ENCODE measurements at regions not wholly inside any gene's neighbourhood (a gene's known extent, or its start where the extent isn't known, plus 50 kb on each side); places are given as distances from the start of the nearest gene placed in this dataset.

DNA sequence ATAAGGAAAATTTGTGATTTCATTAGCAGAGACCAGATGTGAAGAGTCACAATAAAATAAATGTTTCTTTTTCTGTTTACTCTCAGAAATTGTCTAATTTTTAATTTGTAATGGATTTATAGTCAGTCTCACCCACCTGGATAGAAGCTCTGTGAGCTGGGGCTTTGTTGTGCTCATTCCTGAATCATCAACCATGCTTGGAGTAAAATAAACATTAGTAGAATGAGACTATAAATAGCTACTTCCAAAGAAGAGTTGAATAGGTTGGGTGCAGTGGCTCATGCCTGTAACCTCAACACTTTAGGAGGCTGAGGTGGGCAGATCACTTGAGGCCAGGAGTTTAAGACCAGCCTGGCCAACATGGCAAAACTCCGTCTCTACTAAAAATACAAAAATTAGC, 185.3 kb upstream of the FBXO33 start:
- no peaks in the 10 kb centered on the region for H3K4me1 ChIP-seq (ENCODE audit: insufficient read depth)
- Mint-ChIP-seq H3K27ac (no peak overlapping the region), H3K9me3 (peaks cover 3% of the 10 kb centered on the region; the same call in 2 of the 3 replicates), H3K4me3 (no peak overlapping the region), H3K4me1 (peaks cover 5% of the 10 kb centered on the region; the same call in 1 of the 3 replicates), H3K27me3 (ENCODE audit: insufficient read depth, low read depth, poor library complexity) (no peaks in the 10 kb centered on the region), H3K36me3 (ENCODE audit: low read depth) (no peaks in the 10 kb centered on the region; the same call in 2 of the 3 replicates)
- no peak overlapping the region for H3K4me3 ChIP-seq
- H3K9me2 ChIP-seq (ENCODE audit: insufficient read depth): peaks cover under 1% of the 10 kb centered on the region; the same call in 1 of the 2 replicates
- H3K27ac ChIP-seq (ENCODE audit: low read depth): no peak overlapping the region
- no peaks in the 10 kb centered on the region for H3K27me3 ChIP-seq (ENCODE audit: insufficient read depth)
- ATAC-seq (no peak), DNase-seq (ENCODE audit: low spot score) (no peak)
- H2AFZ ChIP-seq: no peak overlapping the region
- no peaks in the 10 kb centered on the region for H3K36me3 ChIP-seq (ENCODE audit: insufficient read depth)
- H3K79me2 ChIP-seq (replicated peaks; ENCODE audit: insufficient read depth): no peaks in the 10 kb centered on the region
- peaks cover 4% of the 10 kb centered on the region; the same call in 1 of the 2 replicates for H4K20me1 ChIP-seq (replicated peaks; ENCODE audit: insufficient read depth)
- H3F3A ChIP-seq (replicated peaks; ENCODE audit: low read depth): no peaks in the 10 kb centered on the region
- no peak for TF ChIP-seq JUNB (IDR thresholded peaks at IDR 0.05; ENCODE audit: unreplicated experiment)
- TF ChIP-seq REST (IDR thresholded peaks at IDR 0.05; ENCODE audit: unreplicated experiment): no peak
- TF ChIP-seq ZNF331 (CRISPR knock-in tag; IDR thresholded peaks at IDR 0.05; ENCODE audit: low read depth): no peak
- no peak for TF ChIP-seq NANOG (IDR thresholded peaks at IDR 0.05; ENCODE audit: borderline replicate concordance)
- no peak for TF ChIP-seq STAT1 (IDR thresholded peaks at IDR 0.05; ENCODE audit: unreplicated experiment)
- no peak for TF ChIP-seq ETS1 (IDR thresholded peaks at IDR 0.05)
- TF ChIP-seq, protein P1, sequence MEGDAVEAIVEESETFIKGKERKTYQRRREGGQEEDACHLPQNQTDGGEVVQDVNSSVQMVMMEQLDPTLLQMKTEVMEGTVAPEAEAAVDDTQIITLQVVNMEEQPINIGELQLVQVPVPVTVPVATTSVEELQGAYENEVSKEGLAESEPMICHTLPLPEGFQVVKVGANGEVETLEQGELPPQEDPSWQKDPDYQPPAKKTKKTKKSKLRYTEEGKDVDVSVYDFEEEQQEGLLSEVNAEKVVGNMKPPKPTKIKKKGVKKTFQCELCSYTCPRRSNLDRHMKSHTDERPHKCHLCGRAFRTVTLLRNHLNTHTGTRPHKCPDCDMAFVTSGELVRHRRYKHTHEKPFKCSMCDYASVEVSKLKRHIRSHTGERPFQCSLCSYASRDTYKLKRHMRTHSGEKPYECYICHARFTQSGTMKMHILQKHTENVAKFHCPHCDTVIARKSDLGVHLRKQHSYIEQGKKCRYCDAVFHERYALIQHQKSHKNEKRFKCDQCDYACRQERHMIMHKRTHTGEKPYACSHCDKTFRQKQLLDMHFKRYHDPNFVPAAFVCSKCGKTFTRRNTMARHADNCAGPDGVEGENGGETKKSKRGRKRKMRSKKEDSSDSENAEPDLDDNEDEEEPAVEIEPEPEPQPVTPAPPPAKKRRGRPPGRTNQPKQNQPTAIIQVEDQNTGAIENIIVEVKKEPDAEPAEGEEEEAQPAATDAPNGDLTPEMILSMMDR (conservative IDR thresholded peaks at IDR 0.05; ENCODE audit: low read depth in 2 of 2): no peak
- no peak for TF ChIP-seq EZH2 (IDR thresholded peaks at IDR 0.05; ENCODE audit: low read depth, unreplicated experiment)
- TF ChIP-seq CREB1 (CRISPR knock-in tag; IDR thresholded peaks at IDR 0.05; ENCODE audit: low read depth): no peak
- no peak for TF ChIP-seq EZH2phosphoT487 (IDR thresholded peaks at IDR 0.05; ENCODE audit: unreplicated experiment)
- no peak for TF ChIP-seq ZNF462 (CRISPR knock-in tag; IDR thresholded peaks at IDR 0.05)
- TF ChIP-seq ZNF114 (CRISPR knock-in tag; IDR thresholded peaks at IDR 0.05): no peak
- TF ChIP-seq POLR2AphosphoS5 (IDR thresholded peaks at IDR 0.05; ENCODE audit: low read depth): no peak
- no peak overlapping the region for H3K4me2 ChIP-seq

All from GM23338 (cell line).